Suprapubic skin (tissue), 4 donors: ENCODE measurements at regions not wholly inside any gene's neighbourhood (a gene's known extent, or its start where the extent isn't known, plus 50 kb on each side); places are given as distances from the start of the nearest gene placed in this dataset.
A peak's percentile ranks its signal among the peaks of the same experiment; 100 is the strongest.
"Not testable (repeated sequence)": the region's sequence is repeated elsewhere in the genome, so short reads cannot be mapped to it uniquely, and the experiment has no call there.

Experiments
- DNase-seq, 2 donors: peaks; one replicate each; pipeline ENCODE4 v3.0.0-alpha.2; 2019; ENCODE audit warnings: low spot score in 2 of 2
- H3K27ac ChIP-seq: fragments of 200-600 bp; sonication (generic); one replicate; pipeline ENCODE4 v1.5.1; 2019
- H3K27me3 ChIP-seq: fragments of 200-600 bp; sonication (generic); one replicate; pipeline ENCODE4 v1.5.1; 2019
- H3K36me3 ChIP-seq: fragments of 200-600 bp; sonication (generic); one replicate; pipeline ENCODE4 v1.5.1; 2019
- H3K4me1 ChIP-seq: fragments of 200-600 bp; sonication (generic); one replicate; pipeline ENCODE4 v1.5.1; 2019
- H3K4me3 ChIP-seq: fragments of 200-600 bp; sonication (generic); one replicate; pipeline ENCODE4 v1.5.1; 2019; ENCODE audit warnings: mild to moderate bottlenecking
- H3K9me3 ChIP-seq: fragments of 200-600 bp; sonication (generic); one replicate; pipeline ENCODE4 v1.5.1; 2019
- CTCF ChIP-seq, 2 donors: fragments of 200-600 bp in 1 of 2; fragments of 450-650 bp in 1 of 2; sonication (generic) in 1 of 2; IDR thresholded peaks; one replicate each; pipeline ENCODE4 v1.5.1; 2016 to 2019; ENCODE audit warnings: antibody characterized with exemption in 2 of 2, mild to moderate bottlenecking in 1 of 2, moderate library complexity in 1 of 2
- EP300 ChIP-seq: sonication (generic); formaldehyde crosslinking; IDR thresholded peaks from one replicate; pipeline ENCODE4 v1.6.1; 2017; ENCODE audit warnings: antibody characterized with exemption
- POLR2A ChIP-seq, 2 donors: fragments of 450-650 bp; IDR thresholded peaks; one replicate each; pipeline ENCODE4 v1.6.1; 2017; ENCODE audit warnings: antibody characterized with exemption in 2 of 2, mild to moderate bottlenecking in 2 of 2, moderate library complexity in 2 of 2
- POLR2AphosphoS5 ChIP-seq, 3 donors: sonication (generic); formaldehyde crosslinking; IDR thresholded peaks; one replicate each; pipeline ENCODE4 v1.6.1; 2017; ENCODE audit warnings: antibody characterized with exemption in 3 of 3
- WGBS: methylation state at CpG from one replicate; pipeline ENCODE4 v1.1.5; 2018; 5-methylcytosine and 5-hydroxymethylcytosine counted together

GRCh38 chr1:26626994-26627393 is 68.8 kb upstream of the ARID1A start:
- no peak overlapping the region for H3K4me3 ChIP-seq
- 33% methylated on average over 1 of the region's 1 CpG for WGBS
- no peak for DNase-seq
- H3K36me3 ChIP-seq, result no peaks in the 10 kb centered on the region
- no peak for TF ChIP-seq POLR2A (IDR thresholded peaks at IDR 0.05)
- TF ChIP-seq CTCF (IDR thresholded peaks at IDR 0.05), result no peak
- no peak for TF ChIP-seq POLR2AphosphoS5 (IDR thresholded peaks at IDR 0.05)
- TF ChIP-seq EP300, result no peak
- no peaks in the 10 kb centered on the region for H3K9me3 ChIP-seq
- H3K27ac ChIP-seq, result peak overlapping the region; percentile 38
- H3K27me3 ChIP-seq, result no peaks in the 10 kb centered on the region
- H3K4me1 ChIP-seq, result peaks cover 3% of the 10 kb centered on the region

- Histone ChIP-seq H3K36me3 (no peaks in the 10 kb centered on the region), H3K27me3 (no peaks in the 10 kb centered on the region), H3K4me1 (peaks cover 2% of the 10 kb centered on the region), H3K27ac (no peak overlapping the region), H3K4me3 (no peak overlapping the region), H3K9me3 (no peaks in the 10 kb centered on the region)
- DNase-seq, result no peak
- TF ChIP-seq POLR2AphosphoS5 (IDR thresholded peaks at IDR 0.05) (no peak), CTCF (IDR thresholded peaks at IDR 0.05) (no peak), POLR2A (IDR thresholded peaks at IDR 0.05) (no peak), EP300 (no peak)
- 77% methylated on average over 3 of the region's 3 CpGs for WGBS
Observed at GRCh38 chr1:26627954-26628353, 67.9 kb upstream of the ARID1A start.

- DNase-seq, result no peak
- Histone ChIP-seq H3K9me3 (no peaks in the 10 kb centered on the region), H3K36me3 (no peaks in the 10 kb centered on the region), H3K27ac (no peak overlapping the region), H3K4me1 (peaks cover 2% of the 10 kb centered on the region), H3K27me3 (no peaks in the 10 kb centered on the region), H3K4me3 (no peak overlapping the region)
- 81% methylated on average over 3 of the region's 3 CpGs for WGBS
- TF ChIP-seq EP300, result no peak
- no peak for TF ChIP-seq CTCF (IDR thresholded peaks at IDR 0.05)
- no peak for TF ChIP-seq POLR2A (IDR thresholded peaks at IDR 0.05)
- no peak for TF ChIP-seq POLR2AphosphoS5 (IDR thresholded peaks at IDR 0.05)
Observed at GRCh38 chr1:26630634-26631033, 65.2 kb upstream of the ARID1A start.

GRCh38 chr1:26635800-26636199 is 60.0 kb upstream of the ARID1A start:
- 84% methylated on average over 3 of the region's 3 CpGs for WGBS
- not testable (repeated sequence) for H3K36me3 ChIP-seq, H3K4me1 ChIP-seq, H3K4me3 ChIP-seq, H3K9me3 ChIP-seq, H3K27ac ChIP-seq, DNase-seq, H3K27me3 ChIP-seq

- H3K4me3 ChIP-seq, result no peak overlapping the region
- no peaks in the 10 kb centered on the region for H3K9me3 ChIP-seq
- H3K36me3 ChIP-seq, result no peaks in the 10 kb centered on the region
- no peak overlapping the region for H3K27ac ChIP-seq
- WGBS, result 64% methylated on average over 1 of the region's 1 CpG
- no peaks in the 10 kb centered on the region for H3K27me3 ChIP-seq
- no peak for DNase-seq
- no peaks in the 10 kb centered on the region for H3K4me1 ChIP-seq
- TF ChIP-seq POLR2A (IDR thresholded peaks at IDR 0.05), result no peak
- TF ChIP-seq POLR2AphosphoS5 (IDR thresholded peaks at IDR 0.05), result no peak
- TF ChIP-seq CTCF (IDR thresholded peaks at IDR 0.05), result no peak
Observed at GRCh38 chr1:26645734-26646133, 50.1 kb upstream of the ARID1A start.
